ENCODE measurements at regions not wholly inside any gene's neighbourhood (a gene's known extent, or its start where the extent isn't known, plus 50 kb on each side); places are given as distances from the start of the nearest gene placed in this dataset.
"Not testable (repeated sequence)": the region's sequence is repeated elsewhere in the genome, so short reads cannot be mapped to it uniquely, and the experiment has no call there.

GRCh38 chr18:46239998-46240397 lies 135.8 kb downstream of the HAUS1 start:
- ChIA-PET CTCF (interaction anchor here (1.7 kb wide), 1 partner anchor 67 kb away, joined by 8 read pairs; a partner anchor contains a TSS), POLR2A (interaction anchor here (1.3 kb wide), 1 partner anchor 66 kb away, joined by 3 read pairs; a partner anchor contains a TSS), RAD21 (ENCODE audit: low non-redundant PET in 1 of 2, low total read pairs in 2 of 2, uncharacterized antibody in 2 of 2, unreplicated experiment in 2 of 2) (no interaction called here)
- H3K9me2 ChIP-seq (ENCODE audit: insufficient read depth) = no peaks in the 10 kb centered on the region
- TF ChIP-seq MAX (IDR thresholded peaks at IDR 0.05) (no peak), CTCF (IDR thresholded peaks at IDR 0.05 in 2 of 3, conservative IDR thresholded peaks at IDR 0.05 in 1 of 3; ENCODE audit: borderline replicate concordance in 1 of 3, insufficient read depth in 1 of 3, low read depth in 2 of 3, low read length in 2 of 3) (no peak), ZFX (IDR thresholded peaks at IDR 0.05) (no peak), CEBPB (IDR thresholded peaks at IDR 0.05; ENCODE audit: low read depth) (no peak), EZH2 (IDR thresholded peaks at IDR 0.05) (no peak), POLR2A (IDR thresholded peaks at IDR 0.05; ENCODE audit: borderline replicate concordance, extremely low read depth, insufficient read depth, insufficient read length) (no peak), EZH2phosphoT487 (IDR thresholded peaks at IDR 0.05; ENCODE audit: borderline replicate concordance) (no peak), ZBTB33 (IDR thresholded peaks at IDR 0.05; ENCODE audit: extremely low read depth, insufficient replicate concordance, low read length) (no peak), REST (IDR thresholded peaks at IDR 0.05; ENCODE audit: low read depth) (no peak), ATF3 (IDR thresholded peaks at IDR 0.05) (no peak), SRF (IDR thresholded peaks at IDR 0.05; ENCODE audit: low read depth) (no peak), JUND (IDR thresholded peaks at IDR 0.05) (no peak)
- no TSS peak for BruUV-seq (replicated peaks)
- H3K4me2 ChIP-seq (ENCODE audit: low read length) = no peak overlapping the region
- H2AFZ ChIP-seq (ENCODE audit: low read depth, low read length, poor library complexity, severe bottlenecking) = no peak overlapping the region
- 0 out of 2 replicates have a peak, but pooled peaks cover 4% of the 10 kb centered on the region for H4K20me1 ChIP-seq (ENCODE audit: insufficient read depth)
- no peak overlapping the region for H3K9ac ChIP-seq (ENCODE audit: low read length)
- intact Hi-C loops (cut with micrococcal nuclease) = no loop called here
- no peaks in the 10 kb centered on the region for H3K27me3 ChIP-seq (ENCODE audit: insufficient read depth, low read length)
- H3K4me1 ChIP-seq (ENCODE audit: control insufficient read depth in 1 of 2, insufficient read depth in 2 of 2, low read length in 2 of 2) = no peaks in the 10 kb centered on the region
- ATAC-seq (no peak), DNase-seq (ENCODE audit: low read depth, low spot score) (no peak)
- H3K27ac ChIP-seq (ENCODE audit: low read depth, low read length) = no peak overlapping the region
- H3K4me3 ChIP-seq (replicated peaks in 1 of 2; ENCODE audit: low read depth in 1 of 2, low read length in 2 of 2) = no peak overlapping the region
- H3K9me3 ChIP-seq (ENCODE audit: control insufficient read depth in 1 of 2, insufficient read depth in 1 of 2, low read depth in 1 of 2, low read length in 2 of 2) = no peaks in the 10 kb centered on the region
- H3K79me2 ChIP-seq (ENCODE audit: insufficient read depth, low read length) = peaks cover 35% of the 10 kb centered on the region
- H3K36me3 ChIP-seq (ENCODE audit: control insufficient read depth in 1 of 2, insufficient read depth in 2 of 2, low read length in 2 of 2) = no peaks in the 10 kb centered on the region

- H3K36me3 ChIP-seq (ENCODE audit: control insufficient read depth in 1 of 2, insufficient read depth in 2 of 2, low read length in 2 of 2); H3K4me3 ChIP-seq (replicated peaks in 1 of 2; ENCODE audit: low read depth in 1 of 2, low read length in 2 of 2); H3K4me1 ChIP-seq (ENCODE audit: control insufficient read depth in 1 of 2, insufficient read depth in 2 of 2, low read length in 2 of 2); BruUV-seq (replicated peaks); H4K20me1 ChIP-seq (ENCODE audit: insufficient read depth); H3K9me2 ChIP-seq (ENCODE audit: insufficient read depth); H3K4me2 ChIP-seq (ENCODE audit: low read length); H3K9me3 ChIP-seq (ENCODE audit: control insufficient read depth in 1 of 2, insufficient read depth in 1 of 2, low read depth in 1 of 2, low read length in 2 of 2); DNase-seq (ENCODE audit: low read depth, low spot score); H3K9ac ChIP-seq (ENCODE audit: low read length); H3K27ac ChIP-seq (ENCODE audit: low read depth, low read length); intact Hi-C loops (cut with micrococcal nuclease); H2AFZ ChIP-seq (ENCODE audit: low read depth, low read length, poor library complexity, severe bottlenecking); RAD21 ChIA-PET (ENCODE audit: low non-redundant PET in 1 of 2, low total read pairs in 2 of 2, uncharacterized antibody in 2 of 2, unreplicated experiment in 2 of 2); POLR2A ChIA-PET; ATAC-seq; CTCF ChIA-PET; H3K27me3 ChIP-seq (ENCODE audit: insufficient read depth, low read length): not testable (repeated sequence)
- H3K79me2 ChIP-seq (ENCODE audit: insufficient read depth, low read length) = peaks cover 32% of the 10 kb centered on the region
Observed at GRCh38 chr18:46241393-46241792, 137.2 kb downstream of the HAUS1 start.

All from HCT116 (cell line).